BLaER1 treated with 17β-estradiol and CSF1 and Interleukin-3, amounts not matched to agents 10 nM and 100 nM (cell line): ENCODE measurements at regions not wholly inside any gene's neighbourhood (a gene's known extent, or its start where the extent isn't known, plus 50 kb on each side); places are given as distances from the start of the nearest gene placed in this dataset.

Experiments used
- H3K27ac ChIP-seq, 11 experiments: shearing (Covaris generic); formaldehyde crosslinking; 2 replicates each; pipeline ENCODE4 v1.8.1; 2022
- H3K27me3 ChIP-seq, 11 experiments: shearing (Covaris generic); formaldehyde crosslinking; 2 replicates each; pipeline ENCODE4 v1.8.1; 2022
- H3K36me3 ChIP-seq, 11 experiments: shearing (Covaris generic); formaldehyde crosslinking; 2 replicates each; pipeline ENCODE4 v1.8.1; 2022
- H3K4me1 ChIP-seq, 10 experiments: shearing (Covaris generic); formaldehyde crosslinking; 2 replicates each; pipeline ENCODE4 v1.8.1; 2022
- H3K4me2 ChIP-seq, 11 experiments: shearing (Covaris generic); formaldehyde crosslinking; 2 replicates each; pipeline ENCODE4 v1.8.1; 2022
- H3K4me3 ChIP-seq, 10 experiments: shearing (Covaris generic); formaldehyde crosslinking; 2 replicates each; pipeline ENCODE4 v1.8.1; 2022
- H3K9ac ChIP-seq, 11 experiments: shearing (Covaris generic); formaldehyde crosslinking; 2 replicates each; pipeline ENCODE4 v1.8.1; 2022
- H3K9me3 ChIP-seq, 11 experiments: shearing (Covaris generic); formaldehyde crosslinking; replicated peaks in 1 of 11; 2 replicates each; pipeline ENCODE4 v1.8.1; 2022
- H4K20me1 ChIP-seq, 11 experiments: shearing (Covaris generic); formaldehyde crosslinking; 2 replicates each; pipeline ENCODE4 v1.8.1; 2022
- Cebpa-rat ChIP-seq, 11 experiments: shearing (Covaris generic); IDR thresholded peaks; 2 replicates each; pipeline ENCODE4 v1.8.1; 2022

DNA sequence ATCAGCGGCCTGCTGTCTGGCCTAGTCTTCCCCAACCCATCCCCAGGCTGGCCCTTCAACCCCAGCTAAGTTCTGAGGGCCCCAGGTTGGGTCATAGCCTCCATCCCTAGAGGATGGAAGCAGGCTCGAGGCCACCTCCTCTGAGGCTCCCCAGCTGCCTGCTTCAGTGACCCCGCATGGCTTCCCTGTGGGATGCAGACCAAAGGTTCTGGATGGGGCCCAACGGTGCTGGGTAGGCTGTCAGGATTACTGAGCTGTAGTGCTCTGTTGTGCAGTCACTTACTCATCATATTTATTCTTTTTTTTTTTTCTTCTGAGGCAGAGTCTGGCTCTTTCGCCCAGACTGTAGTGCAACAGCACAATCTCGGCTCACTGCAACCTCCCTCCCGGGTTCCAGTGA lies 92.0 kb downstream of the IRF2BPL start:
- no peak overlapping the region for H3K27ac ChIP-seq
- no peak for TF ChIP-seq Cebpa-rat (IDR thresholded peaks at IDR 0.05)
- H3K9ac ChIP-seq = 0 out of 22 replicates have a peak overlapping the region, but pooled peaks of 1 of the 11 experiments have one; percentile 24
- H3K27me3 ChIP-seq = no peaks in the 10 kb centered on the region
- H3K36me3 ChIP-seq = no peaks in the 10 kb centered on the region
- H3K9me3 ChIP-seq = no peaks in the 10 kb centered on the region
- H3K4me2 ChIP-seq = no peak overlapping the region
- no peak overlapping the region for H3K4me3 ChIP-seq
- no peaks in the 10 kb centered on the region for H4K20me1 ChIP-seq
- H3K4me1 ChIP-seq = peaks cover 23 to 51% (median 33%) of the 10 kb centered on the region in 10 experiments

DNA sequence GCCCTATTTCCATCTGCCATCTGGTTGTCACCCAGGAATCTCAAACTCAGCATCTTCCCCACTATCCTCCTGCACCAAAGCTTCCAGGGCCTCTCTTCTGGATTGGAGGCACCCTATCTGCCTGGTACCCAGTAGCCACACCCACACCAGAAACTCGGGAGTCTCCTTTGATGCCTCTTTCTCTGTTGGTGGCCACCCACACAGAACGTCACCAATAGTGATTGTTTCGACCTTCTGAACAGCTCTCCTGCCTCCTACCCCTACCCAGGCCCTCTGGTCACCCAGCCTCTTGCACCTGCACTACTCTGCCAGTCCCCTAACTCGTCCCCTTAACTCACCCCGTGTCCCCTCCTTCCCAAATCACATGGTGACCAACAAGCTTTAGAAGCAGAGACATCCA lies 95.0 kb downstream of the IRF2BPL start:
- no peaks in the 10 kb centered on the region for H4K20me1 ChIP-seq
- TF ChIP-seq Cebpa-rat (IDR thresholded peaks at IDR 0.05) = no peak
- H3K4me2 ChIP-seq = peak overlapping the region in 7 of 11 experiments; percentile 8 to 94 (median 38); a peak in 13 of 22 replicates
- no peak overlapping the region for H3K4me3 ChIP-seq
- H3K9ac ChIP-seq = no peak overlapping the region
- H3K27me3 ChIP-seq = no peaks in the 10 kb centered on the region
- no peaks in the 10 kb centered on the region for H3K9me3 ChIP-seq
- no peaks in the 10 kb centered on the region for H3K36me3 ChIP-seq
- H3K27ac ChIP-seq = no peak overlapping the region
- peaks cover 47 to 69% (median 56%) of the 10 kb centered on the region in 10 experiments for H3K4me1 ChIP-seq

DNA sequence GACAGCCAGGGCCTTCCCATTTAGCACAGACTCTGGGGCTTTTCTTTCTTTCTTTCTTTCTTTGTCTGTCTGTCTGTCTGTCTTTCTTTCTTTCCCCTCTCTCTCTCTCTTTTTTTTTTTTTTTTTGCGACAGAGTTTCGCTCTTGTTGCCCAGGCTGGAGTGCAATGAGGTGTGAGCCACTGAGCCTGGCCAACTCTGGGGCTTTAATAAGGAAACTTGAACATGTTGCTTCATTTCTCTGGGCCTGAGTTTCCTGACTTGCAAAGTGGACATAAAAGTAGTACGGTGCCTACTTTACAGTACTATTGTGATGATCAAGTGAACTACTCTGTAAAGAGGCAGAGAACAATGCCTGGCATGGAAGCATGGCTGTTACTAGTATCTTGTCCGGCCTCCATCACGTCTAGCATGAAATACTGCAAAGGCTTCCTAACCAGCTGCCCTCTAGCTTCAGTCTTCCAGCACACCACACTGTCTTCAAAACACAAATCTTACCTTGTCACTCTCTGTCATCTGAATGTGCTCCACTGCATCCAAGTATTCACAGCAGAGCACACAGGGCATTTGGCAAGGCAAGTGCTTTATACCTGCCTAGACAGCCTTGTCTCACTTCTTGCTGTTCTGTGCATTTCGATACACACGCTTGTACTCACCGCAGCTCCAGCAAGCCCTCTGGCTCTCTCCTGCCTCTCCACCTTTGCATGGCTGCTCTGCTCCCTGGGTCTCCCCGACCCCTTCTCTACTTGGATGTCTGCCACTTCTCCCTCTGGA lies 96.7 kb downstream of the IRF2BPL start:
- H3K27me3 ChIP-seq = no peaks in the 10 kb centered on the region
- H3K36me3 ChIP-seq = no peaks in the 10 kb centered on the region
- no peak overlapping the region for H3K9ac ChIP-seq
- H3K27ac ChIP-seq = no peak overlapping the region
- peak overlapping the region in 9 of 11 experiments; percentile 36 to 98 (median 90); a peak in 13 of 22 replicates for H3K4me2 ChIP-seq
- TF ChIP-seq Cebpa-rat (IDR thresholded peaks at IDR 0.05) = no peak
- peaks cover 63 to 69% (median 66%) of the 10 kb centered on the region in 10 experiments for H3K4me1 ChIP-seq
- no peaks in the 10 kb centered on the region for H3K9me3 ChIP-seq
- no peak overlapping the region for H3K4me3 ChIP-seq
- H4K20me1 ChIP-seq = peaks cover 0 to 5% (median 0%) of the 10 kb centered on the region in 11 experiments; a peak in 2 of 22 replicates

DNA sequence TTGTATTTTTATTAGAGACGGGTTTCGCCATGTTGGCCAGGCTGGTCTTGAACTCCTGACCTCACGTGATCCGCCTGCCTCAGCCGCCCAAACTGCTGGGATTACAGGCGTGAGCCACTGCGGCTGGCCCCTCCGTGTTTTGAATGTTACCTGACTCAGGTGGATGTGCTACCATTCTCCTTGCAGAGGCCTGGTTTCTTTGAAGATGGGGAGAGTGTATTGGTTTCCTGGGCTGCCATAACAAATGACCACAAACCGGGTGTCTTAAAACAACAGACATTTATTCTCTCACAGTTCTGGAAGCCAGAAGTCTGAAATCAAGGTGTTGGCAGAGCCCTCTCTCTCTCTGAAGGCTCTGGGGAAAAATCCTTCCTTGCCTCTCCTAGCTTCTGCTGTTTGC lies 98.0 kb downstream of the IRF2BPL start:
- no peak for TF ChIP-seq Cebpa-rat (IDR thresholded peaks at IDR 0.05)
- H3K9me3 ChIP-seq = no peaks in the 10 kb centered on the region
- H3K27me3 ChIP-seq = no peaks in the 10 kb centered on the region
- H3K36me3 ChIP-seq = no peaks in the 10 kb centered on the region
- peaks cover 76 to 82% (median 78%) of the 10 kb centered on the region in 10 experiments for H3K4me1 ChIP-seq
- H4K20me1 ChIP-seq = peaks cover 0 to 11% (median 0%) of the 10 kb centered on the region in 11 experiments; a peak in 2 of 22 replicates
- peak overlapping the region in 2 of 11 experiments; percentile 31 to 58; a peak in 3 of 22 replicates for H3K9ac ChIP-seq
- H3K4me2 ChIP-seq = peak overlapping the region; percentile 85 to 99 (median 94)
- H3K27ac ChIP-seq = peak overlapping the region in 5 of 11 experiments; percentile 21 to 94 (median 90); a peak in 9 of 22 replicates
- H3K4me3 ChIP-seq = no peak overlapping the region

DNA sequence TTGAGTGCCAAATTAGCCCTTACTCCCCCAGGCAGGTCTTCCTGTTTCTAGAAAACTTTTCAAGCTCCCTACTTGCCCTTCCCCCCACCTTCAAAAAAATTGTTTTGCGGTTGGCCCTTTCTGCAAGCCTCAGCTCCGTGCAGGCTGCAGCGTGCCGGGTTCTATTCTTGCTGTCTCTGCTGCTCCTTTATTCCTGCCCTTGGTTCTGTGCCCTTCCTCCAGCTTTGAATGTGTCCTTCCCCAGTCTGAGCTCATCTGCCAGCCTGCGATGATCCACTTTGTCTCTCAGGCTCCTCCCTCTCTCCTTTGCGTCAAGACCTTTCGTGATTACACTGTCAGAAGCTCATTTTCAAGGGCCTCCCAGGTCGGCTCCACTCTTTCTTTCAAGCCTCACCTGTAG lies 98.6 kb downstream of the IRF2BPL start:
- Histone ChIP-seq H3K9me3 (no peaks in the 10 kb centered on the region), H3K4me3 (no peak overlapping the region), H3K4me1 (peaks cover 82 to 88% (median 85%) of the 10 kb centered on the region in 10 experiments), H4K20me1 (peaks cover 0 to 12% (median 0%) of the 10 kb centered on the region in 11 experiments; a peak in 2 of 22 replicates), H3K27me3 (no peaks in the 10 kb centered on the region), H3K27ac (peak overlapping the region in 9 of 11 experiments; percentile 6 to 94 (median 90); a peak in 16 of 22 replicates), H3K36me3 (no peaks in the 10 kb centered on the region), H3K4me2 (peak overlapping the region; percentile 85 to 99 (median 94)), H3K9ac (peak overlapping the region in 7 of 11 experiments; percentile 1 to 58 (median 16); a peak in 11 of 22 replicates)
- no peak for TF ChIP-seq Cebpa-rat (IDR thresholded peaks at IDR 0.05)

DNA sequence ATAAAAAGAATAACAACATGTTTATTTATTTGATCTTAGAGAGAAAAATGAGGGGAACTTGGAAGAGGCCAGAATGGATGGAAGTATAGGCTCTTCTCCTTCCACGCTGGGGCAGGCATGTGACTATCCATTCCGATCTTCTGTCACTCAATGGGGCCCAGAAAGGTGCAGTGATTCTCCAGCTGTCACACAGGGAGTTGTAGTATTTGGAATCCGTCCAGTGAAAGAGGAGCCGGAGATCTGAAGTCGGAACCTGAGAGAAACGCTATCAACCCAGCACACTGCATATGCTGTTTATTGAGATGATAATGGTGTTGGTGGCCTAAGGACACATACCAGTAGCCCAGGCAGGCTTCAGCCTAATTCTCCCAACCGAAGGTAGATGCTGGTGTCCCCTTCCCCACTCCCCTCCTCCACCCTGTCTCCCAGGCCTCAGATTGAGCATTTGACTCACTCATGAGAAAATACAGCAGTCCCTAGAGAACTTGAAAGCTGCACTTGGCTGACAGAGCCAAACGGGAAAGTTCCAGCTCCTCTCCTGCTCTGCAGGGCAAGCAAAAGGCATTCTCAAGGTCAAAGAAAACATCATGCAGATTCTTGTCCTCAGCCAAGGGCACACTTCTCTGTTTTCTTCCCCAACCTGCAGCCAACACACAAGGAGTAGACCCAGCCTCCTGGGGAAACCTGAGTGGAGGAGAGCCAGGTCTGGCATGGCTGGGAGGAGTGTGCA lies 100.4 kb downstream of the IRF2BPL start:
- peaks cover 96 to 100% (median 99%) of the 10 kb centered on the region in 10 experiments for H3K4me1 ChIP-seq
- H3K36me3 ChIP-seq = no peaks in the 10 kb centered on the region
- H4K20me1 ChIP-seq = peaks cover 0 to 12% (median 0%) of the 10 kb centered on the region in 11 experiments; a peak in 2 of 22 replicates
- H3K9me3 ChIP-seq = no peaks in the 10 kb centered on the region
- H3K27me3 ChIP-seq = no peaks in the 10 kb centered on the region
- peak overlapping the region in 7 of 11 experiments; percentile 88 to 94 (median 91); a peak in 16 of 22 replicates for H3K27ac ChIP-seq
- peak overlapping the region; percentile 85 to 99 (median 94) for H3K4me2 ChIP-seq
- no peak for TF ChIP-seq Cebpa-rat (IDR thresholded peaks at IDR 0.05)
- H3K9ac ChIP-seq = peak overlapping the region in 9 of 11 experiments; percentile 1 to 72 (median 26); a peak in 11 of 22 replicates
- H3K4me3 ChIP-seq = no peak overlapping the region; a peak in 2 of 20 replicates

DNA sequence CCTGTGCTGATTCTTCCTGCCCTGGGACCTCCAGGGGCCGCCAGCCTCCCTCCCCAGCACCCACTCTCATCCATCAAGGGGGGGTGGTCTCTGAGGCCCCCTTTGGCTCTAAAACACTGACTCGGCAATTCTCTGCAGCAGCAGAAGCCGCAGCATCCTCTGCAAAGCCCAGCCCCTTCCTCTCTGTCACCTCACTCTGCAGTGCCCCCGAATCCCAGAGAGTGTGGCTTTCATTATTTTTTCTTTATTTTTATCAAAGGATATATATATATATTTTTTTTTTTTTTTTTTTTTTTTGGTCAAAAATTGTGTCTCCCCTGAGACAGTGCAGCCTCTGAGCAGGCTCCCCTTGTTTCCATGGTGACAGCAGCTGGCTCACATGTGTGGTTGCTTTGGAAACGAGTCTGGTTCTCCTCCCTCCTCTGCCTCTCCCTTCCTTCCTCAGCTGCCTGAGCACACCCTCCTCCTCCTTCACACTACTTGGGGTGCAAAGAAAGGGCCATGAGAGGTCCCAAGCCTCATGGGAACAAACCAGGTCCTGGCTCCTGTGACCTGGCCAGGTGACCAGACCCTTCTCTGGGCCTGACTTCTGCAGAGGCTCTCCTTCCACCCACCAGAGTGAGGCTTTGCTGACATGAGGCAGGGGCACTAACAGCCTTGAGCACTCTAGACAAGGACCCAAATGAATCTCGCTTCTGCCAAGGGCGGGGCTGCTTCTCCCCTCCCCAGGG lies 100.5 kb downstream of the LRRC74A start:
- H3K27ac ChIP-seq = peak overlapping the region; percentile 26 to 94 (median 90); a peak in 21 of 22 replicates
- no peaks in the 10 kb centered on the region for H3K9me3 ChIP-seq
- H3K36me3 ChIP-seq = no peaks in the 10 kb centered on the region
- H3K4me3 ChIP-seq = peak overlapping the region in 7 of 10 experiments; percentile 20 to 50 (median 40); a peak in 13 of 20 replicates
- TF ChIP-seq Cebpa-rat (IDR thresholded peaks at IDR 0.05) = no peak
- peaks cover 98 to 100% (median 100%) of the 10 kb centered on the region in 10 experiments for H3K4me1 ChIP-seq
- peaks cover 0 to 12% (median 0%) of the 10 kb centered on the region in 11 experiments; a peak in 2 of 22 replicates for H4K20me1 ChIP-seq
- peak overlapping the region; percentile 13 to 81 (median 61); a peak in 20 of 22 replicates for H3K9ac ChIP-seq
- peak overlapping the region; percentile 85 to 99 (median 94) for H3K4me2 ChIP-seq
- H3K27me3 ChIP-seq = no peaks in the 10 kb centered on the region

DNA sequence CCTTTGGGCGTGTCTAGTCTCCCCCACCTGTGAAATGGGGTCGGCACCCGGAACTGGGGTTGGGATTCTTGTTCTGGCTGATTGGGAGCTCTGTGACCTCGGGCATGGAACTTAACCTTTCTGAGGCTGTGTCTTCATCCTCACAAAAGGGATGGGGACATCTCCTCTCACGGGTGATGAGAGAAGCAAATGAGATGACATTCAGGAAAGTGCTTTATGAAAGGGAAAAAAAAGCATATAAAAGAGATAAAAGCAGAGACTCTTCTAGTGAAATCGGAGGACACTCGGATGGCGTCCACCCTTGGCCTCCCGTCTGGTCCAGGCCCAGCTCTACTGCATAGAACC lies 98.9 kb downstream of the LRRC74A start:
- H3K9me3 ChIP-seq = no peaks in the 10 kb centered on the region
- H3K4me2 ChIP-seq = peak overlapping the region; percentile 85 to 99 (median 94)
- peak overlapping the region in 10 of 11 experiments; percentile 32 to 81 (median 67); a peak in 19 of 22 replicates for H3K9ac ChIP-seq
- peak overlapping the region; percentile 27 to 94 (median 90); a peak in 20 of 22 replicates for H3K27ac ChIP-seq
- peak overlapping the region in 2 of 10 experiments; percentile 8 to 14; a peak in 2 of 20 replicates for H3K4me3 ChIP-seq
- H3K27me3 ChIP-seq = no peaks in the 10 kb centered on the region
- H4K20me1 ChIP-seq = peaks cover 0 to 12% (median 0%) of the 10 kb centered on the region in 11 experiments; a peak in 2 of 22 replicates
- peaks cover 99 to 100% (median 100%) of the 10 kb centered on the region in 10 experiments for H3K4me1 ChIP-seq
- no peaks in the 10 kb centered on the region for H3K36me3 ChIP-seq
- TF ChIP-seq Cebpa-rat (IDR thresholded peaks at IDR 0.05) = no peak
